ENCODE measurements at regions not wholly inside any gene's neighbourhood (a gene's known extent, or its start where the extent isn't known, plus 50 kb on each side); places are given as distances from the start of the nearest gene placed in this dataset.

DNA sequence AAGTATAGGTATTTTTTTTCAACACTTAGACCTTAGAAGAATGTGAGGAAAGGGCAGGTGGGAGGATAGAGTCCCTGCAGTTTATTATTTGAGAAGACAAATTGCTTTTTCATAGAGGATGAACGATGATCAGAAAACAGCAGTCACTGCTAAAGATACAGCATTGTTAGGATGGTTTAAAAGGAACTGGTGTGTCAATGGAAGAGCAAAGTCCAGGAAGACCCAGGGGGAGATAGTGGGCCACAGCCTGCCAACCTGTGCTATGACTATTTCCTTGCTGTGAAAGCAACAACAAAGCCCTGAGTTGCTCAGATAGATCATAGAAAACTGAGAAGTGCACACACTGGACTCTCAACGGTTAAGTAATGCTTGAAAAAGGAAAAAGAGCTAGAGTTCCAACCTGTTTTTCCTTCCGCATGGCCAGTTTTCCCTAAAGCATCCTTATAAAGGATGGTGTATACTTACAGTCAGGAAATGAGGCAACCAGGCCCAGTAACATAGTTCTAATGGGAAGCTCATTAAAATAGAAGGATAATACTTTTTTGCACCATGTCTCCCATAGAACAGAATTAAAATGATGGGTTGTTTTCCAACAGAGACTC is 153.8 kb downstream of the CEMIP2 start:
- TF ChIP-seq POLR2AphosphoS5 (IDR thresholded peaks at IDR 0.05): no peak
- TF ChIP-seq, protein P1, sequence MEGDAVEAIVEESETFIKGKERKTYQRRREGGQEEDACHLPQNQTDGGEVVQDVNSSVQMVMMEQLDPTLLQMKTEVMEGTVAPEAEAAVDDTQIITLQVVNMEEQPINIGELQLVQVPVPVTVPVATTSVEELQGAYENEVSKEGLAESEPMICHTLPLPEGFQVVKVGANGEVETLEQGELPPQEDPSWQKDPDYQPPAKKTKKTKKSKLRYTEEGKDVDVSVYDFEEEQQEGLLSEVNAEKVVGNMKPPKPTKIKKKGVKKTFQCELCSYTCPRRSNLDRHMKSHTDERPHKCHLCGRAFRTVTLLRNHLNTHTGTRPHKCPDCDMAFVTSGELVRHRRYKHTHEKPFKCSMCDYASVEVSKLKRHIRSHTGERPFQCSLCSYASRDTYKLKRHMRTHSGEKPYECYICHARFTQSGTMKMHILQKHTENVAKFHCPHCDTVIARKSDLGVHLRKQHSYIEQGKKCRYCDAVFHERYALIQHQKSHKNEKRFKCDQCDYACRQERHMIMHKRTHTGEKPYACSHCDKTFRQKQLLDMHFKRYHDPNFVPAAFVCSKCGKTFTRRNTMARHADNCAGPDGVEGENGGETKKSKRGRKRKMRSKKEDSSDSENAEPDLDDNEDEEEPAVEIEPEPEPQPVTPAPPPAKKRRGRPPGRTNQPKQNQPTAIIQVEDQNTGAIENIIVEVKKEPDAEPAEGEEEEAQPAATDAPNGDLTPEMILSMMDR (IDR thresholded peaks at IDR 0.05): no peak

Data from suprapubic skin (tissue), 3 donors.